SIG-M5 treated with dmso at 0.1 percent for 504 hours (cell line): ENCODE measurements at regions not wholly inside any gene's neighbourhood (a gene's known extent, or its start where the extent isn't known, plus 50 kb on each side); places are given as distances from the start of the nearest gene placed in this dataset.
"Not testable (repeated sequence)": the region's sequence is repeated elsewhere in the genome, so short reads cannot be mapped to it uniquely, and the experiment has no call there.

Source experiments
- DNase-seq: peaks from one replicate; lab custom pipeline; 2025; ENCODE audit not compliant: unreplicated experiment; lab: John Stamatoyannopoulos, UW

DNA sequence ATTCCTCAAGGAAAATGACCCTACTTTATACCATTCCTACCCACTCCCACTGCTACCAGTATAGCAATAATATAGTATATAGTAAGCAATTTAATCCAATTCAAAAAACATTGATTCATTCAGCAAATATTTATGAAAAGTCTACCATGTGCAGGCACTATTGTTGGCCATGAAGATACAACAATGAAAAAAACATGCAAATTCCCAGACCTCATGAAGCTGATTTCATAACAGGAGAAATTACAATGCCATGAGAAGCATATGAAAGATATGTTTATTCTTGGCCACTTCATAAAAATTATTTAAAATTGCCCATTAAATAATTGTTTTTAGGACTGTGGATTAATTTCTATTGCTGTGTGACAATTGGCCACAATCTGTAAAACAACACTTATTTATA lies 315.8 kb upstream of the COL8A1 start:
- no peak for DNase-seq

GRCh38 chr3:99321261-99321660 lies 317.1 kb upstream of the COL8A1 start:
- no peak for DNase-seq

- DNase-seq = no peak
Measured at GRCh38 chr3:99319961-99320360, 318.4 kb upstream of the COL8A1 start.

DNA sequence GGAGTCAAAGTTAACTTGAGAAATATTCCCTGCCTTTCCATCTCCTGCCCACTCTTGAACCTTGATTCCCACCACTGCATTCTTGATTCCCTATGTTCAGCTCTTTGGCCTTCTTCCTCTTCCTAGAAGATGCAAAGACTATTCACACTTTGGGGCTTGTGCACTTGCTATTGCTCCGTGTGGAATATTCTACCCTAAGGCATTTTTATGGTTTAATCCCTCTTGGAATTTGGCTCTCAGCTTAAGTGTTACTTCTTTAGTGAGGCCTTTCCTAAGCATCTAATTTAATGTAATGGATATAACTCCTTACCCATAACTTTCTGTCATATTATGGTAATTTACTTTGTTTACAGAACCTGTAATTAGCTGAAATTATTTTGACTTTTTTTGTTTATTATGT lies 318.9 kb upstream of the COL8A1 start:
- DNase-seq = no peak

DNA sequence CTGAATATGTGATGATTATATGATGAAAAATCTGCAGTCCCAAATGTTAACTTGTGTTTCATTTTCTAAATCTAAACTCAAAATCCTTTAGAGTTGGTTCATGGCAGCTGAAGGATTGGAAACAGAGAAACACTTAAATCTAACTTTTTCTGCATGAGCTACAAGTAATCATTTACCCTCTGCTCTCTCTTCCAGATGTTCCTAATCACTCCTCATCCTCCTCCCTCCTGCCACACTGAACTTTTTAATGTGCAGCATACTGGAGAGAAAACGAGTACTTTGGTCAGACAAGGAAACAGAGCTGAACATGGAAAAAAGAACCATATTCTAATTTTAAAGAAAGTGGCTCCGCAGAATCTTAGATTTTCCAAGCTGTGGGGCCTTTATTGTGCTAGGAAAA lies 321.2 kb upstream of the COL8A1 start:
- no peak for DNase-seq

GRCh38 chr3:99315896-99316295 lies 322.5 kb upstream of the COL8A1 start:
- DNase-seq = no peak

DNA sequence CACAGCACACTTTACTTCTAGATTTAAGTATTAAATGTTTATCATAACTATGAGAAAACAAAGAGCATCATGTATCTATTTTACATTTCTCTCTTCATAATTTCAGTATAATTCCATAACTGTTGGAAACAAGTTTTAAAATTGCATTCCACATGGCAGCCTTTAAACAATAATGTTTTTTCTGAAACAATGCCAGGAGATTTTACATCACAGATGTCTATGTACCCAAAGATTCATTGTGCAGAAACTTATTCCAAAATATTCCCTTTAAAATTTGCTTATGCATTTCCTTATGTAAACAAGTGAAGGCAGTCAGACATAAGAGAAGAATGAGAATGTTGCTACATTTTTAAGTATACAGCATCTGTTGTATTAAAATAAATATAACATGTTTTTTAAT lies 324.9 kb upstream of the COL8A1 start:
- no peak for DNase-seq

DNA sequence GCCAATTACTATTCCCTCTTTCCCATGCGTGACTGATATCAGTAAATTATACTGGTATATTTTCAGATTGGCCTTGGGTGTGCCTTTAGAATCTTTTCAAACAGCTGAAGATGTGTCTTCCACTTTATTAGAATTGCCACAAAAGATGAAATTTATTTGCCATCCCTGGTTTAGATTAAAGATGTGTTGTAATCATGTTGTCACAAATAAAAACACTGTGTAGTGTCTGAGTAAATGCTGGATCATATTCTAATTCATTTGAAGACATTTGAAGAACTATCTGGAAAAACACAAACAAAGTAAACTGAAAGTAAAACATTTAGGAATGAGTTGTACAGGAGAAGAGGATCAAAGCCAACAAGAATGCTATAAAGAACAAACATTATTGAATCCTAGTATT lies 339.7 kb upstream of the COL8A1 start:
- no peak for DNase-seq

GRCh38 chr3:99295836-99296235 lies 342.6 kb upstream of the COL8A1 start:
- no peak for DNase-seq

- not testable (repeated sequence) for DNase-seq
Measured at GRCh38 chr3:99294092-99294491, 344.3 kb upstream of the COL8A1 start.

GRCh38 chr3:99287876-99288275 lies 350.5 kb upstream of the COL8A1 start:
- DNase-seq = no peak

DNA sequence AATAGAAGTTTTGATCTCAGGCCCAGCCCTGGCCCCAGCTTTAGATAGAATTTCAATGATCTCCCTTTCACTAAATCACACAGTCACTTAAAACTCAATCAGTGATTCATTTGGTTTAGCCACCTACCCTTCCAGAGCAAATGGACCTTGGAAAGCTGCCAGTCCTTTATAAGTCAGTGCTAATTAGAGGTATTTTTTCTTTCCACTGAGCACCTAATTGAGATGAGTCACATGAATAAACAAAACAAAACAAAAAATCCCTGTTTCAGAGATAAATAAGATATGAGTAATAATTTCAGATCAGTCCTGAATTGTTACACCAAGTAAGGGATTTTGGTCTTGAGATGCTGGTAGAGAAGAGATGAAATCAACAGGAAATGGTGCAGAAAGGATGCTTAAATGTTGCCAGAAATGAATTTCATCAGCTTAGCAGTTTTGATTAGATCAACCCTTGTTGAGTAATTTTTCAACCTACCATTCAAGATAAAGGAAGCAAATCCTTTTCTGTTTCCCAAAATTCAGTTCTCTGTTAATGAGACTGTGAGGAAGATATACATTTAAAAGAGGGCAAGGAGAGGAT lies 352.0 kb upstream of the COL8A1 start:
- DNase-seq = no peak

- DNase-seq = no peak
Measured at GRCh38 chr3:99269606-99270351, 368.3 kb upstream of the DCBLD2 start.

DNA sequence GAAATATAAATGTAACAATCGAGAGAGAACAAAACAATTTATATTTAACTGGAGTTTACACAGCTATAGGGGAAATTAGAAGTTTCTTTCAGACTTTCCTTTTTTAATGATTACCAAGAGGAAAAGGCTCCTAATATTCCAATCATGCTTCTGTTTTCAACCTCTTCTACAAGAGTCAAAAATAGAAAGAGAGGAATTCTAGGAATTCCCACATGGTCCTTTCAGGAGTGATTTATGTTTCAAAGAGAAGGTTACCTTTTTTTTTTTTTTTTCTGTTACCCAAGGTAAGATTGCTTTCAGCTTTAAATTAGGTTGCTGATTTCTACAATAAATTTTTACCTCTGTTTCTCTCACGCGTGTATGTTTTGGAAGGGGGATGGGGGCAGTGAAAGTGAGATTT lies 355.3 kb upstream of the DCBLD2 start:
- no peak for DNase-seq

GRCh38 chr3:99253963-99254355 lies 352.5 kb upstream of the DCBLD2 start:
- no peak for DNase-seq

- no peak for DNase-seq
Measured at GRCh38 chr3:99250821-99251355, 349.4 kb upstream of the DCBLD2 start.

DNA sequence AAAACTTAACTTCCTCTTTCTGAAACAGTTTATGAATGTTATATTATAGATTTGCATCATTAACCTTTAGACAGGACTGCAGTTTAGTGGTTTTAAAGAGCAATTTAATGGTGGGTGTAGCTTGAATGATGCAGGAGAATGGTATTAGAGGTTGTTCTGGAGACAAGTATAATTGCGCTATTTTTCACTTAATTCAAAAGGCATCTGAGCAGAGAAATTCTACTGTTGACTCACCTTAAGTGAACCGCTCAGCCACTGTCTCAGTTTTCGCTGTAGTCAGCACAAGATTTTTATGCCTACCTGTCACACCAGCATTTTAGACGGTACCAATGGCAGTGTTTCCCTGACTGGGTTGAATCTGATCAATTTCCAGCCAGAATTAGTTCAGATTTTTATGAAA lies 348.8 kb upstream of the DCBLD2 start:
- DNase-seq = no peak

- DNase-seq = no peak
Measured at GRCh38 chr3:99249627-99250026, 348.1 kb upstream of the DCBLD2 start.

DNA sequence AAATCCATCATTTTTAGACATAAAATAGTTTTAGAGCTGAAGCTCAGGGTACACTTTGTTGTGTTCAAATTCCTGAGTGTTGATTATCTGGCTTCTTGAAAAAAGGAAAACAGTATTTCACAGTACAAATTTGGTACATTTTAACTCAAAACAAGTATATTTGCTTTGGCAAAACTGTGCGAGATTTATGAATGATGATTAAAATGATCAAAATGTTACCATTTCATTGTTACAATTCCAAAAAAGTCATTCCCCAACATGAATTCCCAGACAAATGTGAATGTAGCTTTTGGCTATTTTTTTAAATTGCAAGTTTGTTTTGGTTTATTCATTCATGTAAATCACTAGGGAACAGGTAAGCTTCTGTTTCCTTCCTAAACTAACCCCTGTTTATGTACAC lies 347.4 kb upstream of the DCBLD2 start:
- DNase-seq = no peak

- no peak for DNase-seq
Measured at GRCh38 chr3:99248130-99248529, 346.6 kb upstream of the DCBLD2 start.

DNA sequence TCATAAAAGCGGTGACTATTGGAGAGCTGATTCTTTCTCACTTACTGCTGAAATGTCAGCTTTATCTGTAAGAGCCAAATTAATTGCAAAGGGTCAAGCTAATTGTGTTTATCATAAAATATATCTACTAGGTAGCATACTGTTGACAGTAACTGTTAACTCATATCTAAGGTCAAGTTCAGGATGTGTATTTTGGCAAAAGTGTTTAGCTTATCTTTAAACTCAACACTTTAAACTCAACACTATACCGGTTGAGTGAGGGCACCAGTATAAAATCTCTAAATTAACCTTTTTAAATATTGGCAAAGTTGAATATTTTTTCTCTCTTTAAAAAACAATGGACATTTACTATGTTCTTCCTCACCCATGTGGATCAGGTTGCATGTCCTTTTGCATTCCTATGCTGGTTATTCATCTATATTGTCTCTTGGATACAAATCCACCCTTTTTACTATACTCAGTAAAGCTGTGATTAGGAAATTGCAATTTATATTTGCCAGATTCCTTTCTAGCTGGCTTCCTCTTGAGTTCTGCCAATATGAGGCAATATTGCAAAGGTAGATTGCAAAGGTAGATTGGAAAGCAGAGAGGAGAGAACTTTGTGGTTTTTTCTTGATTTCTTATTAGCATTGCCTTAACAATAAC lies 344.6 kb upstream of the DCBLD2 start:
- no peak for DNase-seq

GRCh38 chr3:99242271-99242670 lies 340.8 kb upstream of the DCBLD2 start:
- no peak for DNase-seq
